ENCODE measurements at regions not wholly inside any gene's neighbourhood (a gene's known extent, or its start where the extent isn't known, plus 50 kb on each side); places are given as distances from the start of the nearest gene placed in this dataset.

DNA sequence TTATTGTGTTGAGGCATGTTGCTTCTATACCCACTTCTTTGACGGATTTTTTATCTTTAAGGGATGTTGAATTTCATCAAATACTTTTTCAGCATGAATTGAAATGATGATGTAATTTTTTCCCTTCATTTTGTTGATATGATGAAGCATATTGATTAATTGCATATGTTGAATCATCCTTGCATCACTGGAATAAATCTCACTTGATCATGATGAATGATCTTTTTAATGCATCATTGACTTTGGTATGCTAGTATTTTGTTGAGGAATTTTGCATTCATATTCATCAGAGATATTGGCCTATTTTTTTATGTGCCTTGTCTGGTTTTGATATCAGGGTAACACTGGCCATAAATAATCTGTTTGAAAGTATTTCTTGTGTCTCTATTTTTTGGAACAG lies 754.7 kb downstream of the KCTD8 start:
- TF ChIP-seq, protein P1, sequence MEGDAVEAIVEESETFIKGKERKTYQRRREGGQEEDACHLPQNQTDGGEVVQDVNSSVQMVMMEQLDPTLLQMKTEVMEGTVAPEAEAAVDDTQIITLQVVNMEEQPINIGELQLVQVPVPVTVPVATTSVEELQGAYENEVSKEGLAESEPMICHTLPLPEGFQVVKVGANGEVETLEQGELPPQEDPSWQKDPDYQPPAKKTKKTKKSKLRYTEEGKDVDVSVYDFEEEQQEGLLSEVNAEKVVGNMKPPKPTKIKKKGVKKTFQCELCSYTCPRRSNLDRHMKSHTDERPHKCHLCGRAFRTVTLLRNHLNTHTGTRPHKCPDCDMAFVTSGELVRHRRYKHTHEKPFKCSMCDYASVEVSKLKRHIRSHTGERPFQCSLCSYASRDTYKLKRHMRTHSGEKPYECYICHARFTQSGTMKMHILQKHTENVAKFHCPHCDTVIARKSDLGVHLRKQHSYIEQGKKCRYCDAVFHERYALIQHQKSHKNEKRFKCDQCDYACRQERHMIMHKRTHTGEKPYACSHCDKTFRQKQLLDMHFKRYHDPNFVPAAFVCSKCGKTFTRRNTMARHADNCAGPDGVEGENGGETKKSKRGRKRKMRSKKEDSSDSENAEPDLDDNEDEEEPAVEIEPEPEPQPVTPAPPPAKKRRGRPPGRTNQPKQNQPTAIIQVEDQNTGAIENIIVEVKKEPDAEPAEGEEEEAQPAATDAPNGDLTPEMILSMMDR (IDR thresholded peaks at IDR 0.05) = no peak
- DNase-seq (ENCODE audit: low spot score) (no peak), ATAC-seq (ENCODE audit: low FRiP score) (no peak)

DNA sequence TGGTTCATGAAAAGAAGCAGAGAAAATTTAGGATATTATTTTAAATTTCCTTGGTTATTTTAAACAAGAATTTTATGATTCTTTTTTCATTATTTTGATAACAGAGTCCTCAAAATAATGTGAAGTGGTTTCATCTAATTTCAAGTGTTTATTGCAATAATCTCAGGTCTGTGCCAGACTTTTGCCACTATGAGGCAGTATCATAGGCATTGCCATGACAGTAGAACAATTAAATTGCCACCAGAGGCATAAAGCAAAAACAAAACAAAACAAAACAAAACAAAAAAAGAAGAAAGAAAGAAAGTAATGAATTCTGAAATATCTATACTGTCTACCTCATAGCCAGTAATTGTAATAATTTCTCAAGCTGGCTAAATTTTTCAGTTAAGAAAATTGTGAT lies 739.2 kb downstream of the KCTD8 start:
- TF ChIP-seq, protein P1 (IDR thresholded peaks at IDR 0.05) = no peak
- DNase-seq (ENCODE audit: low spot score) (no peak), ATAC-seq (ENCODE audit: low FRiP score) (no peak)

DNA sequence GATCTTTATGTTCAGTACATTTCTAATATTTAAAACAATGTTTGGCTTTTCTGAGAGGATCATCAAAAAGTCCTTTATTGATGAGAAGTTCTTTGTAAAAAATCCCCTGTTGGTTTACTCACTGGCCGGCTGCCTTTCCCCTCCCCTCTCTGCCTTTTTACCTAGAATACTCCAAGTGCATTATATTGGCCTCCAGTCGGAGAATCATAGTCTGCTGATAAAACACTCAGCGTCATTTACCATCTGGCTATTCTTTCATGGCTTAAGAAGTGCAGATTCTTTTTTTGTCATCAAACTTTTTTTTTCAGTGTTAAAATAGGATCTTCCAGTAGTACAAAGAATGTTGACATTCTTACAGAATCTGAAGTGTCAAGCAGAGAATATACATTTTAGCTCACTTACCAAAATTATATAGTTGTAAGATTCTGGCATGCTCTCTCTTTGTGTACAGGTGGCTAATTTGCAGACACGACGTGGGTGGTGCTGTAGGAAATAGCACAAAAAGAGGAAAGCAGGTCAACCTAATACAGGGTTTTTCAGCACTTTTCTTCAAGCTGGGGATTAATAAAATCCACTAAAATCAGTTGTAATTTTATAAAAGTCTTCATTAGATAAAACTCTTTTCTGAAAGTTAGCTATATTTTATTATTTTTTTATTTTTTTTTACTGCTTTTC lies 731.8 kb downstream of the KCTD8 start:
- TF ChIP-seq, protein P1 (IDR thresholded peaks at IDR 0.05) = no peak
- no peak for ATAC-seq (ENCODE audit: low FRiP score)
- no peak for DNase-seq (ENCODE audit: low spot score)

DNA sequence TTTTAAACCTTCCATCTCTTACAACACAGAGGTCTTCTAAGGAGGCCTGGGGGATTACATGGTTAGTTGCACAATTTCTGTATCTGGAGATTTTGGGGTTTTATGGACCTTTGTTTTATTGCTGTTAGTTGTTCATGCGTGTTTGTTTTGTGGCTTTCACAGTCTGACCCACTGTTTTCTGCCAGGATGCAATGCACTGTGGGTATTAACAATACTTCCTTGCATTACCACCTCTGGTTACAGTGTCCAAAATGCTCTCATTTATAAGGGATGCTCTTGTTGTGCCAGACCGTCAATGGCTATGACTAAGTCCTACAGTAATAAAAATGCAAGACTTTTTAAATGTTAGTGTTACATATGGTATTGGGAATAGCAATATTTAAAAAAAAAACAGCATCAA lies 730.2 kb downstream of the KCTD8 start:
- TF ChIP-seq, protein P1 (IDR thresholded peaks at IDR 0.05) = no peak
- DNase-seq (ENCODE audit: low spot score) = no peak
- ATAC-seq (ENCODE audit: low FRiP score) = no peak

DNA sequence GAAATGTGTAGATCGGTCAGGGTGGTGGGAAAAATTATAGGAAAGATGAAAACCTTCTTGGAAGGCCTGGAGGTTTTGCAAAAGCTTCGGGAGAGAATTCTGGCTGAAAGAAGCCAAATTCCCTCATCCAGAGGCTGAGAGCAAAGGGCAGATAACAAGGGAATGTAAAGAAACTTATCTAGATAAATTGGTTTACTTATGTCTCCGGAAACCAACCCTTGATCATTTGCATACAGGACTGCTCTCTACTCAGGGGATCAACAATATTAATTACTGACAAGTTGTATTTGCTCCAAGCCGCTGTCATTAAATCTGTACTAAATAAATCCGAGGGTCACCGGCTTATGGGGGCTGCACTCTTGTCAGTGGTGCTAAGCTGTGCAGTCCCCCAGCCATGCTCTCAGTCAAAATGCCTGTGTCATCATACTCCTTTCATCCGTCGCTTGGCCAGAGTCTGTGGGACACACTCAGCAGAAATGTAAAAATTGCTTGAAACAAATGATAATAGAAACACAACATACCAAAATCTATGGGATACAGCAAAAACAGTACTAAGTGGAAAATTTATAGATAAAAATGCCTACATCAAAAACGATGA lies 715.7 kb downstream of the KCTD8 start:
- DNase-seq (ENCODE audit: low spot score) (no peak), ATAC-seq (ENCODE audit: low FRiP score) (no peak)
- TF ChIP-seq, protein P1 (IDR thresholded peaks at IDR 0.05) = no peak

DNA sequence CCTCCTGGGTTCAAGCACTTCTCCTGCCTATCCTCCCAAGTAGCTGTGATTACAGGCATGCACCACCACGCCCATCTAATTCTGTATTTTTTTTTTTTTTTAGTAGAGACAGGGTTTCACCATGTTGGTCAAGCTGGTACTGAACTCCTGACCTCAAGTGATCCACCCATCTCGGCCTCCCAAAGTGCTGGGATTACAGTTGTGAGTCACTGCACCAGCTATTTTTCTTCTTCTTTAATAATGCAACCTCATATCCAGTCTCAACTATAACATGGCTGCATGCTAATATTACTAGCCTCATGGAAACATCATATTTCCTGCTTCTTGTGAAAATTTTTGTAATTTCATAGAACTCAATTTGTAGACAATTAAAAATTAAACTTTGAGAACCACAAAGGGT lies 706.5 kb downstream of the KCTD8 start:
- DNase-seq (ENCODE audit: low spot score) (no peak), ATAC-seq (ENCODE audit: low FRiP score) (no peak)
- TF ChIP-seq, protein P1 (IDR thresholded peaks at IDR 0.05) = no peak

DNA sequence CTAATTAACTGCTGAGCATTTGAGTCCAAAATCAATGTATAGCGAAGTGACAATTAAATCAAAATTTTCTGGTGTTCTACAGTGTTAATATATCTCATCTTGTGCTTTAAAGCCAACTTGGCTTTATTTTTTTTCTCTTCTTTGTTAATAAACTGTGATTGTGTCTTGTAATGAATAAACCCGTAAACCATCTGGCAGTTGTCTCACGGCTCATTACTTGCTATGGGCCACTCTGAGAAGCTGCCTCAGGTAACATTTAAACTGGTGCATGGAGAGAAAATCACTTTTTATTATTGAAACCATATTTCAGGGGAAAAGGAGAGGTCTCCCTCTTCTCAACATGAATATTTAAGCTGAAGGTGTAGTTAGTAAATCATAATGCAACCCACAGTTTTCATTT lies 694.0 kb downstream of the KCTD8 start:
- TF ChIP-seq, protein P1 (IDR thresholded peaks at IDR 0.05) = no peak
- DNase-seq (ENCODE audit: low spot score) = no peak
- ATAC-seq (ENCODE audit: low FRiP score) = no peak
